Neuronal stem cell (in vitro differentiated cells): ENCODE measurements at regions not wholly inside any gene's neighbourhood (a gene's known extent, or its start where the extent isn't known, plus 50 kb on each side); places are given as distances from the start of the nearest gene placed in this dataset.

Source experiments
- DNase-seq: peaks from one replicate; pipeline ENCODE4 v3.0.0-alpha.2; 2013; ENCODE audit warnings: low spot score
- H2AFZ ChIP-seq: one replicate; pipeline ENCODE4 v1.6.1; 2013; ENCODE audit warnings: mild to moderate bottlenecking, low read length, inconsistent platforms
- H2AK5ac ChIP-seq: 2 replicates; pipeline ENCODE4 v1.6.1; 2013; ENCODE audit warnings: low read depth, mild to moderate bottlenecking, inconsistent platforms, low read length, moderate library complexity, mixed read lengths
- H2BK120ac ChIP-seq: 2 replicates; pipeline ENCODE4 v1.6.1; 2013; ENCODE audit warnings: low read depth, mild to moderate bottlenecking, inconsistent platforms, low read length, moderate library complexity, mixed read lengths
- H2BK12ac ChIP-seq: one replicate; pipeline ENCODE4 v1.6.1; 2013; ENCODE audit warnings: low read length, inconsistent platforms
- H2BK15ac ChIP-seq: 2 replicates; pipeline ENCODE4 v1.6.1; 2013; ENCODE audit warnings: mild to moderate bottlenecking, low read length, inconsistent platforms, mixed read lengths
- H2BK5ac ChIP-seq: one replicate; pipeline ENCODE4 v1.6.1; 2013; ENCODE audit warnings: inconsistent platforms, mild to moderate bottlenecking, low read length, moderate library complexity
- H3K14ac ChIP-seq: one replicate; pipeline ENCODE4 v1.6.1; 2013; ENCODE audit warnings: low read length, inconsistent platforms
- H3K18ac ChIP-seq: 2 replicates; pipeline ENCODE4 v1.6.1; 2013; ENCODE audit warnings: low read length, inconsistent platforms
- H3K23ac ChIP-seq: 2 replicates; pipeline ENCODE4 v1.6.1; 2013; ENCODE audit warnings: low read depth, mild to moderate bottlenecking, mixed read lengths, low read length, inconsistent platforms; ENCODE audit not compliant: poor library complexity
- H3K27ac ChIP-seq: replicated peaks from 3 replicates; pipeline ENCODE4 v1.5.1; 2013; ENCODE audit warnings: low read length, inconsistent platforms
- H3K27me3 ChIP-seq, 3 experiments: 2 replicates each; pipeline ENCODE4 v1.6.1; 2013; ENCODE audit warnings: low read length in 3 of 3, mild to moderate bottlenecking in 2 of 3, inconsistent platforms in 1 of 3, low read depth in 1 of 3, mixed read lengths in 1 of 3, moderate library complexity in 1 of 3; ENCODE audit not compliant: control insufficient read depth in 3 of 3, insufficient read depth in 3 of 3
- H3K36me3 ChIP-seq, 2 donors: replicated peaks in 1 of 2; 2 replicates each; pipeline ENCODE4 v1.6.1; 2013; ENCODE audit warnings: low read length in 2 of 2; ENCODE audit not compliant: control insufficient read depth in 2 of 2, insufficient read depth in 2 of 2
- H3K4ac ChIP-seq: 2 replicates; pipeline ENCODE4 v1.6.1; 2013; ENCODE audit warnings: inconsistent platforms, mild to moderate bottlenecking, low read length, moderate library complexity
- H3K4me1 ChIP-seq, 2 donors: 1 replicate in 1 of 2; 2 replicates in 1 of 2; pipeline ENCODE4 v1.6.1; 2013; ENCODE audit warnings: low read length in 2 of 2, low read depth in 1 of 2; ENCODE audit not compliant: control insufficient read depth in 2 of 2, insufficient read depth in 1 of 2
- H3K4me2 ChIP-seq: one replicate; pipeline ENCODE4 v1.6.1; 2013; ENCODE audit warnings: mild to moderate bottlenecking, low read length, inconsistent platforms; ENCODE audit not compliant: insufficient read depth, poor library complexity, severe bottlenecking
- H3K4me3 ChIP-seq, 2 donors: 2 replicates each; pipeline ENCODE4 v1.5.1; 2013; ENCODE audit warnings: low read length in 2 of 2, mild to moderate bottlenecking in 2 of 2, inconsistent platforms in 1 of 2, moderate library complexity in 1 of 2
- H3K79me1 ChIP-seq: one replicate; pipeline ENCODE4 v1.6.1; 2013; ENCODE audit warnings: low read depth, mild to moderate bottlenecking, inconsistent platforms, low read length, moderate library complexity
- H3K9ac ChIP-seq: one replicate; pipeline ENCODE4 v1.6.1; 2013; ENCODE audit warnings: mild to moderate bottlenecking, low read depth, low read length, inconsistent platforms; ENCODE audit not compliant: poor library complexity
- H3K9me3 ChIP-seq, 2 donors: replicated peaks in 1 of 2; 2 replicates each; pipeline versions ENCODE3 to v1.6.1; 2013; ENCODE audit warnings: low read length in 2 of 2, mild to moderate bottlenecking in 2 of 2, inconsistent platforms in 1 of 2, low read depth in 1 of 2, mixed read lengths in 1 of 2, moderate library complexity in 1 of 2; ENCODE audit not compliant: control insufficient read depth in 2 of 2, insufficient read depth in 1 of 2
- H4K8ac ChIP-seq: one replicate; pipeline ENCODE4 v1.6.1; 2013; ENCODE audit warnings: low read depth, mild to moderate bottlenecking, inconsistent platforms, low read length, moderate library complexity
- H4K91ac ChIP-seq: one replicate; pipeline ENCODE4 v1.6.1; 2013; ENCODE audit warnings: low read length, low read depth, mild to moderate bottlenecking, inconsistent platforms; ENCODE audit not compliant: poor library complexity
- WGBS, 2 donors: extraction: QIAGEN DNeasy Blood & Tissue Kit; methylation state at CpG; one replicate each; pipeline ENCODE4 v1.1.7; 2013; ENCODE audit warnings: missing lambda C conversion rate in 2 of 2, mixed read lengths in 1 of 2; ENCODE audit not compliant: insufficient read length in 2 of 2, insufficient replicate concordance in 1 of 2; ENCODE audit errors: extremely low coverage in 2 of 2; 5-methylcytosine and 5-hydroxymethylcytosine counted together

DNA sequence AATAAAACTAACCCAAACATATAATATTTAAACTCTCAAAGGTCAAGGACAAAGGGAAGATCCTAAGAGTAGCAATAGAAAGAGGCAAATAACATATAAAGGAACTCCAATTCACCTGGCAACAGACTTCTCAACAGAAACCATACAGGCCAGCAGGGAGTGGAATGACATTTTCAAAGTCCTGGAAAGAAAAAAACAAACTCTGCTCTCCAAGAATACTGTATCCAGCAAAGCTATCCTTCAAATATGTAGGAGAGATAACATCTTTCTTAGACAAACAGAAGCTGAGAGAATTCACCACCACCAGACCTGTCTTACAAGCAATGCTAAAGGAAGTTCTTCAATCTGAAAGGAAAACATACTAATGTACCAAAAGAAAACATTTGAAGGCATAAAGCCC lies 51.5 kb upstream of the TMEM158 start:
- Histone ChIP-seq H3K27me3 (no peaks in the 10 kb centered on the region), H3K14ac (no peak overlapping the region), H3K9me3 (peaks cover 3 to 6% of the 10 kb centered on the region in 2 donors), H3K18ac (no peak overlapping the region), H3K4me3 (no peak overlapping the region), H3K4ac (no peak overlapping the region), H3K4me2 (no peak overlapping the region), H2BK120ac (no peak overlapping the region), H2BK15ac (no peak overlapping the region), H3K9ac (no peak overlapping the region), H2AFZ (no peak overlapping the region), H2BK5ac (no peak overlapping the region), H3K27ac (no peak overlapping the region), H2BK12ac (no peak overlapping the region), H3K4me1 (peaks cover 0 to 2% of the 10 kb centered on the region in 2 donors), H3K79me1 (no peaks in the 10 kb centered on the region), H4K8ac (no peak overlapping the region), H3K23ac (no peak overlapping the region), H3K36me3 (no peaks in the 10 kb centered on the region), H2AK5ac (no peak overlapping the region), H4K91ac (no peak overlapping the region)
- no peak for DNase-seq

DNA sequence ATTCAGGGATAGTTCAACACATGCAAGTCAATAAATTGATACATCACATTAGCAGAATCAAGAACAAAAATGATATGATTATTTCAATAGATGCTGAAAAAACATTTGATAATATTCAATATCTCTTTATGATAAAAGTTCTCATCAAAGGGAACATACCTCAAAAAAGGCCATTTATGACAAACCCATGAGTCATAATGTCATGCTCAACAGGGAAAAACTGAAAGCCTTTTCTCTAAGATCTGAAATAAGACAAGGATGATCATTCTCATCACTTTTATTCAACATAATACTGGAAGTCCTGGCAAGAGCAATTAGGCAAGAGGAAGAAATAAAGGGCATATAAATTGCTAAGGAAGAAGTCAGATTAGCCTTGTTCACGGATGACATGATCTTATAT lies 54.1 kb upstream of the TMEM158 start:
- H4K91ac ChIP-seq: no peak overlapping the region
- H3K4me3 ChIP-seq: no peak overlapping the region
- H3K9me3 ChIP-seq: peaks cover 3 to 6% of the 10 kb centered on the region in 2 donors
- no peaks in the 10 kb centered on the region for H3K4me1 ChIP-seq
- no peak overlapping the region for H4K8ac ChIP-seq
- no peaks in the 10 kb centered on the region for H3K27me3 ChIP-seq
- H3K14ac ChIP-seq: no peak overlapping the region
- no peak overlapping the region for H3K27ac ChIP-seq
- no peak for DNase-seq
- no peak overlapping the region for H2AK5ac ChIP-seq
- H3K9ac ChIP-seq: no peak overlapping the region
- H3K4me2 ChIP-seq: no peak overlapping the region
- H2AFZ ChIP-seq: no peak overlapping the region
- H3K36me3 ChIP-seq: no peaks in the 10 kb centered on the region
- H2BK5ac ChIP-seq: no peak overlapping the region
- no peak overlapping the region for H3K23ac ChIP-seq
- H3K4ac ChIP-seq: no peak overlapping the region
- no peaks in the 10 kb centered on the region for H3K79me1 ChIP-seq
- H3K18ac ChIP-seq: no peak overlapping the region
- no peak overlapping the region for H2BK120ac ChIP-seq
- H2BK12ac ChIP-seq: no peak overlapping the region
- no peak overlapping the region for H2BK15ac ChIP-seq
- WGBS, 2 donors: no CpG with 5 or more reads among the region's 1 CpG

DNA sequence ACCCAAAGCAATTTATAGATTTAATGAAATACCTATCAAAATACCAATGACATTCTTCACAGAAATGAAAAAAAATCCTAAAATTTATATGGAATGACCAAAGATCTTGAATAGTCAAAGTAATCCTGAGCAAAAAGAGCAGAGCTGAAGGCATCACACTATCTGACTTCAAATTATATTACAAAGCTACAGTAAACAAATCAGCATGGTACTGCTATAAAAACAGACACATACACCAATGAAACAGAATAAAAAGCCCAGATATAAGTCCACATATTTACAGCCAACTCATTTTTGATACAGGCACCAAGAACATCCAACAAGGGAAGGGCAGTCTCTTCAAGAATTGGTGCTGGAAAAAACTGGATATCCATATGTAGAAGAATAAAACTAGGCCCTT lies 54.9 kb upstream of the TMEM158 start:
- H3K9me3 ChIP-seq: peaks cover 3 to 6% of the 10 kb centered on the region in 2 donors
- no peak overlapping the region for H3K4me2 ChIP-seq
- H3K23ac ChIP-seq: no peak overlapping the region
- no peak overlapping the region for H2AK5ac ChIP-seq
- no peak for DNase-seq
- H2BK15ac ChIP-seq: no peak overlapping the region
- H3K4me3 ChIP-seq: no peak overlapping the region
- no peaks in the 10 kb centered on the region for H3K4me1 ChIP-seq
- no peak overlapping the region for H2BK120ac ChIP-seq
- H4K91ac ChIP-seq: no peak overlapping the region
- H3K4ac ChIP-seq: no peak overlapping the region
- no peak overlapping the region for H2AFZ ChIP-seq
- no peak overlapping the region for H2BK12ac ChIP-seq
- no peak overlapping the region for H3K18ac ChIP-seq
- no peaks in the 10 kb centered on the region for H3K36me3 ChIP-seq
- H3K9ac ChIP-seq: no peak overlapping the region
- no peak overlapping the region for H3K27ac ChIP-seq
- no peak overlapping the region for H3K14ac ChIP-seq
- H2BK5ac ChIP-seq: no peak overlapping the region
- H3K79me1 ChIP-seq: no peaks in the 10 kb centered on the region
- peaks cover 0 to 4% (median 0%) of the 10 kb centered on the region in 3 experiments for H3K27me3 ChIP-seq
- no peak overlapping the region for H4K8ac ChIP-seq

DNA sequence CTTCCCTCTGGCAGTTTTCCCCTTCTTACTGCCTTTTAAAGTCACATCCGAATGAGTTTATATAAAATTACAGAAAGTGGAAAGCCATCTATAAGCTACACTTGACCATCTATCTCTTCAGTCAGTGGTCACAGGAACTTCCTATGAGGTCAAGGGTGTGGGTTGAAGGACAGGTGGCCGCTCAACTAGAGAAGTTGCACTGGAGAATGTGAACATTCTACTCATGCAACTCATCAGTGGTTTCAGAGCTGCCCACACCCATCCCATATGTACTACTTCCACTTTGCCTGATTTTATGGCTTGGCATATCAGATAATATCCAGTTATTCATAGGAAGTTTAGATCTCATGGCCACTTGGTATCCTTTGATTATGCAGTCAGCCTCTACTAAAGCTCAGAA lies 57.4 kb upstream of the TMEM158 start:
- Histone ChIP-seq H3K23ac (no peak overlapping the region), H3K14ac (no peak overlapping the region), H3K4me3 (no peak overlapping the region), H4K91ac (no peak overlapping the region), H2AFZ (no peak overlapping the region), H3K9me3 (peaks cover 1 to 3% of the 10 kb centered on the region in 2 donors), H3K79me1 (no peaks in the 10 kb centered on the region), H3K4ac (no peak overlapping the region), H3K27ac (no peak overlapping the region), H2BK12ac (no peak overlapping the region), H2AK5ac (no peak overlapping the region), H3K36me3 (no peaks in the 10 kb centered on the region), H3K4me2 (no peak overlapping the region), H2BK120ac (no peak overlapping the region), H3K27me3 (peaks cover 0 to 4% (median 0%) of the 10 kb centered on the region in 3 experiments), H3K18ac (no peak overlapping the region), H3K9ac (no peak overlapping the region), H3K4me1 (no peaks in the 10 kb centered on the region), H2BK15ac (no peak overlapping the region), H4K8ac (no peak overlapping the region), H2BK5ac (no peak overlapping the region)
- WGBS, 2 donors: no CpG with 5 or more reads among the region's 2 CpGs
- no peak for DNase-seq
